BJ (cell line): ENCODE measurements at regions not wholly inside any gene's neighbourhood (a gene's known extent, or its start where the extent isn't known, plus 50 kb on each side); places are given as distances from the start of the nearest gene placed in this dataset.

Experiments
- CTCF ChIA-PET: fragments of 350-600 bp; formaldehyde crosslinking; extraction: SDS; loops from one replicate; lab custom pipeline; 2021; ENCODE audit warnings: antibody characterized with exemption, inconsistent platforms; lab: Yijun Ruan, JAX
- POLR2A ChIA-PET: fragments of 300-600 bp; sonication (Branson Sonifier 250); formaldehyde crosslinking; extraction: SDS; loops from one replicate; lab custom pipeline; 2021; ENCODE audit warnings: antibody characterized with exemption; lab: Charles Lee
- DNase-seq: peaks from one replicate; pipeline ENCODE4 v3.0.0-alpha.2; 2011; ENCODE audit warnings: low read depth
- H3K27me3 ChIP-seq: 2 replicates; pipeline ENCODE4 v1.6.0; 2011; ENCODE audit warnings: low read length; ENCODE audit not compliant: control insufficient read depth, insufficient read depth
- H3K36me3 ChIP-seq: 2 replicates; pipeline ENCODE4 v1.5.1; 2011; ENCODE audit warnings: low read length; ENCODE audit not compliant: control insufficient read depth, insufficient read depth
- H3K4me3 ChIP-seq: 2 replicates; pipeline ENCODE4 v1.5.1; 2011; ENCODE audit warnings: low read depth, mild to moderate bottlenecking, control low read depth, low read length
- CTCF ChIP-seq: IDR thresholded peaks from 2 replicates; pipeline ENCODE4 v1.5.1; 2011; ENCODE audit warnings: low read depth, mild to moderate bottlenecking, control low read depth, inconsistent platforms, low read length, moderate library complexity; ENCODE audit not compliant: insufficient read depth

- CTCF ChIA-PET, result no interaction called here
- DNase-seq, result no peak
These were observed 564.0 kb downstream of the TRHDE start for GRCh38 chr12:72836194-72836593.

DNA sequence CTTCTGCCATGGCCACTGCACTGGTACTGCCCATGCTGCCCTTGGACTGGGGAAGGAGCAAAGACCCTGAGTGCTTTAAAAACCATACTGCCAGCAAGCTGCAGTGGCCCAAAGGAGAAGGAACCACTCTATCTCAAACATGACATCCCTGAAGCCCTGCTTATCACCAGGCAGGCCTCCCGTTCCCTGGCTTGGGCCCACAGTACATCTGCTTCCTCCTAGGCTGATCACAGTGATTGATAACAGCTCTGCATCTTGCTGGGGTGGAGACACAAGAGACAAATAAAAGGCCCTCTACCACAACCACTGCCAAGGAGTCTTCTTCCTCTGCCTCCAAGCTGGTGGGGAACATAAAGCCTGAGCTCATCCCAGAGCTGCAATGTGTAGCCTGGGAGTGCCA is 567.5 kb downstream of the TRHDE start:
- CTCF ChIA-PET, result no interaction called here
- H3K36me3 ChIP-seq, result no peaks in the 10 kb centered on the region
- TF ChIP-seq CTCF, result no peak
- POLR2A ChIA-PET, result no interaction called here
- H3K4me3 ChIP-seq, result no peak overlapping the region
- no peaks in the 10 kb centered on the region for H3K27me3 ChIP-seq
- no peak for DNase-seq

More at GRCh38 chr12:72836194-72836593, 564.0 kb downstream of the TRHDE start:
- POLR2A ChIA-PET, result no interaction called here
- TF ChIP-seq CTCF, result no peak
- H3K4me3 ChIP-seq, result no peak overlapping the region
- H3K36me3 ChIP-seq, result no peaks in the 10 kb centered on the region
- no peaks in the 10 kb centered on the region for H3K27me3 ChIP-seq

DNA sequence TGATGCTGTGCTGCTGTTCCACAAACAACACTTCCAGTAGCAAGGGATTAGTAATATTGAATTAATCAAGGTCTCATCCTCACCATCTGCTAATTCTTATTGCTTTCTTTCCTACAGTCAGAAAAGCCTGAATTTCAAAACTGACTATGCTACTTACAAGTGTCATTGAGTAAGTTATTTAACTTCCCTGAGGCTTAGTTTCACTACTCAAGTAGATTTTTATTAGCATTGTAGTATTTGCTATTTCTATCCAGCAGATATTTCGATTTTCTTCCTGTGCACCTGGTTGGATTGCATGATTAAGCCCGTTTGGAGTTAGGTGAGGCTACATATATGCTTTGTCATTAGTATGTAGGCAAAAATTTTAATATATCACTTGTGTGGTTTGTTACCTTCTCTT is 591.5 kb downstream of the TRHDE start:
- no peaks in the 10 kb centered on the region for H3K27me3 ChIP-seq
- no peak overlapping the region for H3K4me3 ChIP-seq
- no peak for TF ChIP-seq CTCF
- H3K36me3 ChIP-seq, result no peaks in the 10 kb centered on the region
- CTCF ChIA-PET, result no interaction called here
- DNase-seq, result no peak
- POLR2A ChIA-PET, result no interaction called here

DNA sequence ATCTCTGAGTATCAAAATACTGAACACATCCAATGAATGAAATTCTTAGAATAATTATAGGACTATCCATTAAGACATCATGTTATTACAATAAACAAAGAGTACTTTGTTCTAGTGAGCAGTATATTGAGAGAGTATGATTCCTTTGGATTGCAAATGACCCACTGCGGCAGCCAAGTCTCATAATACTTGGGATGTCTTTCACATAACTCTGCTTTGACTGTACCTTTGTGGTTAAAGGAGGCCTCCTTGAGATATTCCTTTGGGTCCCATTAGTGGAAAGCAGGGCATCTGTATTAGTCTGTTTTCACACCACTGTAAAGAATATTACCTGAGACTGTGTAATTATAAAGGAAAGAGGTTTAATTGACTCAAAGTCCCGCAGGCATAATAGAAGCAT is 593.8 kb downstream of the TRHDE start:
- ChIA-PET CTCF (no interaction called here), POLR2A (no interaction called here)
- no peak overlapping the region for H3K4me3 ChIP-seq
- no peaks in the 10 kb centered on the region for H3K27me3 ChIP-seq
- no peak for TF ChIP-seq CTCF
- no peaks in the 10 kb centered on the region for H3K36me3 ChIP-seq
- DNase-seq, result no peak

- no peak overlapping the region for H3K4me3 ChIP-seq
- no peaks in the 10 kb centered on the region for H3K36me3 ChIP-seq
- TF ChIP-seq CTCF, result no peak
- DNase-seq, result no peak
- POLR2A ChIA-PET, result no interaction called here
- CTCF ChIA-PET, result interaction anchor here (0.5 kb wide), 1 partner anchor 1073 kb away, joined by 3 read pairs; no protein-coding TSS in a partner anchor
- H3K27me3 ChIP-seq, result no peaks in the 10 kb centered on the region
These were observed 596.9 kb downstream of the TRHDE start for GRCh38 chr12:72869024-72869423.
